Liver (tissue), 8 donors: ENCODE measurements at regions not wholly inside any gene's neighbourhood (a gene's known extent, or its start where the extent isn't known, plus 50 kb on each side); places are given as distances from the start of the nearest gene placed in this dataset.

Source experiments
- DNase-seq: peaks from one replicate; pipeline ENCODE4 v3.0.0-alpha.2; 2017; ENCODE audit warnings: low spot score
- H3K27ac ChIP-seq, 2 donors: one replicate each; pipeline ENCODE4 v1.7.0; 2013; ENCODE audit warnings: inconsistent platforms in 2 of 2, low read length in 2 of 2, control low read depth in 1 of 2, low read depth in 1 of 2, mild to moderate bottlenecking in 1 of 2
- H3K27me3 ChIP-seq, 4 donors: one replicate each; pipeline versions ENCODE4 v1.6.1 to v1.7.0; 2013; ENCODE audit warnings: low read length in 3 of 4, inconsistent platforms in 1 of 4, mild to moderate bottlenecking in 1 of 4, moderate library complexity in 1 of 4; ENCODE audit not compliant: control insufficient read depth in 4 of 4, insufficient read depth in 4 of 4
- H3K36me3 ChIP-seq, 4 donors: one replicate each; pipeline versions ENCODE4 v1.6.1 to v1.7.0; 2013; ENCODE audit warnings: low read length in 3 of 4, mild to moderate bottlenecking in 3 of 4, low read depth in 1 of 4, moderate library complexity in 1 of 4; ENCODE audit not compliant: control insufficient read depth in 4 of 4, insufficient read depth in 3 of 4
- H3K4me1 ChIP-seq, 4 donors: one replicate each; pipeline versions ENCODE4 v1.6.1 to v1.7.0; 2013; ENCODE audit warnings: low read length in 3 of 4, mild to moderate bottlenecking in 3 of 4, moderate library complexity in 1 of 4; ENCODE audit not compliant: control insufficient read depth in 4 of 4, insufficient read depth in 4 of 4
- H3K4me3 ChIP-seq, 3 donors: one replicate each; pipeline versions ENCODE4 v1.6.1 to v1.7.0; 2013; ENCODE audit warnings: low read length in 3 of 3, control low read depth in 1 of 3, low read depth in 1 of 3, mild to moderate bottlenecking in 1 of 3
- H3K9ac ChIP-seq, 2 donors: one replicate each; pipeline ENCODE4 v1.7.0; 2013; ENCODE audit warnings: low read length in 2 of 2, mild to moderate bottlenecking in 2 of 2, moderate library complexity in 2 of 2, control low read depth in 1 of 2, low read depth in 1 of 2
- H3K9me3 ChIP-seq, 4 donors: one replicate each; pipeline versions ENCODE4 v1.6.1 to v1.7.0; 2013; ENCODE audit warnings: low read length in 3 of 4; ENCODE audit not compliant: control insufficient read depth in 4 of 4
- EGR1 ChIP-seq, 2 donors: IDR thresholded peaks; 2 replicates each; pipeline ENCODE4 v1.6.1; 2016 to 2018; ENCODE audit warnings: antibody characterized with exemption in 2 of 2, low read depth in 2 of 2
- FOXA1 ChIP-seq: IDR thresholded peaks from 2 replicates; pipeline ENCODE4 v1.6.1; 2016; ENCODE audit warnings: antibody characterized with exemption
- GABPA ChIP-seq, 2 donors: IDR thresholded peaks in 1 of 2; conservative IDR thresholded peaks in 1 of 2; 2 replicates each; pipeline ENCODE4 v1.6.1; 2016; ENCODE audit warnings: antibody characterized with exemption in 2 of 2, mild to moderate bottlenecking in 1 of 2, moderate library complexity in 1 of 2
- HNF4A ChIP-seq, 2 donors: conservative IDR thresholded peaks; 2 replicates each; pipeline ENCODE4 v1.6.1; 2016; ENCODE audit warnings: antibody characterized with exemption in 2 of 2, mild to moderate bottlenecking in 2 of 2
- HNF4G ChIP-seq: IDR thresholded peaks from 2 replicates; pipeline ENCODE4 v1.6.1; 2016; ENCODE audit warnings: antibody characterized with exemption
- JUND ChIP-seq, 2 donors: IDR thresholded peaks; 2 replicates each; pipeline ENCODE4 v1.6.1; 2016; ENCODE audit warnings: antibody characterized with exemption in 2 of 2
- NR2F2 ChIP-seq: IDR thresholded peaks from 2 replicates; pipeline ENCODE4 v1.6.1; 2016; ENCODE audit warnings: antibody characterized with exemption
- RAD21 ChIP-seq, 2 donors: IDR thresholded peaks; 2 replicates each; pipeline ENCODE4 v1.6.1; 2016; ENCODE audit warnings: antibody characterized with exemption in 2 of 2, mild to moderate bottlenecking in 2 of 2
- RXRA ChIP-seq, 2 donors: IDR thresholded peaks; 2 replicates each; pipeline ENCODE4 v1.6.1; 2017 to 2018; ENCODE audit warnings: antibody characterized with exemption in 2 of 2, mild to moderate bottlenecking in 1 of 2
- SP1 ChIP-seq: IDR thresholded peaks from 2 replicates; pipeline ENCODE4 v1.6.1; 2018; ENCODE audit warnings: antibody characterized with exemption, mild to moderate bottlenecking
- TAF1 ChIP-seq: conservative IDR thresholded peaks from 2 replicates; pipeline ENCODE4 v1.6.1; 2016; ENCODE audit warnings: antibody characterized with exemption, mild to moderate bottlenecking
- YY1 ChIP-seq: IDR thresholded peaks from 2 replicates; pipeline ENCODE4 v1.6.1; 2016; ENCODE audit warnings: antibody characterized with exemption, mild to moderate bottlenecking
- WGBS: extraction: QIAGEN DNeasy Blood & Tissue Kit; methylation state at CpG from one replicate; pipeline ENCODE4 v1.1.7; 2013; 5-methylcytosine and 5-hydroxymethylcytosine counted together
- TF ChIP-seq, protein P1 (sequence below): IDR thresholded peaks from 2 replicates; pipeline ENCODE4 v1.6.1; 2016; ENCODE audit warnings: antibody characterized with exemption
- TF ChIP-seq, protein P2 (sequence below): fragments of 150-350 bp; IDR thresholded peaks from 2 replicates; pipeline ENCODE4 v1.5.1; 2017; ENCODE audit warnings: improper control_type of control experiment, low read depth, low read length; ENCODE audit not compliant: missing input control
- TF ChIP-seq, protein P3 (sequence below): IDR thresholded peaks from 2 replicates; pipeline ENCODE4 v1.6.1; 2016; ENCODE audit warnings: antibody characterized with exemption
- TF ChIP-seq, protein P4 (sequence below): IDR thresholded peaks from 2 replicates; pipeline ENCODE4 v1.6.1; 2016; ENCODE audit warnings: antibody characterized with exemption
- TF ChIP-seq, protein P5 (sequence below): IDR thresholded peaks from 2 replicates; pipeline ENCODE4 v1.6.1; 2016; ENCODE audit warnings: antibody characterized with exemption, mild to moderate bottlenecking
- donor health status: healthy.
- donor health status: healthy.
- donor health status: healthy.
- donor health status: healthy.
- donor health status: healthy.

DNA sequence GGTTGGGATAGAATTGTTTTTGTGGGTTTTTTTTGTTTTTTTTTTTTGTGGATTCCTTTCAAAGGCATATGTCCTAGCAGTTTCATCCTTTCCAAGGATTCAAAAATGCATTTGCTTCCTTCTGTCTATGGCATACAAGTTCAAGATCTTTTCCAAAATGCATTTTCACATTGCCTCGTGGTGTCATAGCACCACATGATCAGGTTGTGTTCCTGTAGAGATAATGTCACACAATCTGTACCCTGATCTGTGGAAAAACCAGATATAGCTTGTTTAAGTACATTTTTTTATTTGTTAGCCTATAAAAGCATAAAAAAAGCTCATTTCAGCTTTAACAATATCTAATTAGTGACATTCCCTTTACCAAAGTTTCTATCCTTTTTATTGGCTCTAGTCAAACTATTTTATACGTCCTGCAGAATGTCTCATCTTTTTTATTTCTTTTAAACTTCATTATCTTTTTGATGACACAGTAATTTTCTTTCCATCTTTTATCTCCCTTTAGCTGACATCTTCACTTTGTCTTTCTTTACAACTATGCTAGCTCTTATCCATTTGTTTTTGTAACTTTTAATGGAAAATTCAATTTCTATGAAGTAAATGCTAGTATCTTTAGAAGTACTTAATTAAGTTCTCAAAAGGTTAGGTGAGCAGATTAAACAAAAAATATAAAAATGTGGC is 106.0 kb upstream of the NOVA1 start (continued):
- TF ChIP-seq, protein P1, sequence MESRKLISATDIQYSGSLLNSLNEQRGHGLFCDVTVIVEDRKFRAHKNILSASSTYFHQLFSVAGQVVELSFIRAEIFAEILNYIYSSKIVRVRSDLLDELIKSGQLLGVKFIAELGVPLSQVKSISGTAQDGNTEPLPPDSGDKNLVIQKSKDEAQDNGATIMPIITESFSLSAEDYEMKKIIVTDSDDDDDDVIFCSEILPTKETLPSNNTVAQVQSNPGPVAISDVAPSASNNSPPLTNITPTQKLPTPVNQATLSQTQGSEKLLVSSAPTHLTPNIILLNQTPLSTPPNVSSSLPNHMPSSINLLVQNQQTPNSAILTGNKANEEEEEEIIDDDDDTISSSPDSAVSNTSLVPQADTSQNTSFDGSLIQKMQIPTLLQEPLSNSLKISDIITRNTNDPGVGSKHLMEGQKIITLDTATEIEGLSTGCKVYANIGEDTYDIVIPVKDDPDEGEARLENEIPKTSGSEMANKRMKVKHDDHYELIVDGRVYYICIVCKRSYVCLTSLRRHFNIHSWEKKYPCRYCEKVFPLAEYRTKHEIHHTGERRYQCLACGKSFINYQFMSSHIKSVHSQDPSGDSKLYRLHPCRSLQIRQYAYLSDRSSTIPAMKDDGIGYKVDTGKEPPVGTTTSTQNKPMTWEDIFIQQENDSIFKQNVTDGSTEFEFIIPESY: no peak
- TF ChIP-seq RXRA (IDR thresholded peaks at IDR 0.05): no peak
- TF ChIP-seq HNF4A (conservative IDR thresholded peaks at IDR 0.05): no peak

DNA sequence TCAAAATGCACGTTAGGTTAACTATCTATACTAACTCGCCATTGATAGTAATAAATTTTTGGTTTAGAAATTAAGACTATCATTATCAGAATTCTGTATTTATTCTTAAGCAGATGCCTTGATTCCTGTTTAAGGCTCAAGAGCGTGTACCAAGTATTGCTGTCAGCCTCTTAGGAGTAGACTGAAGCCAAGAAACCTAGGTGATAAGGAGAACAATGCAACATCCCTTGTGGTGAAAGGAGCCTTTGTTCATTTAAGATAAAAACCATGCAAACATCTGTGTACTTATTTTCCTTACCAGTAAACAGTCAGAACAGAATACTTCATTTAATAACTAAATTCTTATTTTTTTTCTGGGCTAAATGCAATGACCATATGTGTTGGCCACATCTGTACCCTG is 109.4 kb upstream of the NOVA1 start:
- WGBS: 65% methylated on average over 3 of the region's 3 CpGs
- DNase-seq: no peak
- Histone ChIP-seq H3K9ac (no peak overlapping the region), H3K4me1 (no peaks in the 10 kb centered on the region), H3K27me3 (no peaks in the 10 kb centered on the region), H3K9me3 (peaks cover 0 to 2% (median 0%) of the 10 kb centered on the region in 4 donors), H3K27ac (no peak overlapping the region), H3K36me3 (no peaks in the 10 kb centered on the region), H3K4me3 (no peak overlapping the region)
- TF ChIP-seq JUND (IDR thresholded peaks at IDR 0.05): no peak
- no peak for TF ChIP-seq EGR1 (IDR thresholded peaks at IDR 0.05; ENCODE audit: low read depth in 2 of 2)
- no peak for TF ChIP-seq TAF1
- TF ChIP-seq YY1: no peak

DNA sequence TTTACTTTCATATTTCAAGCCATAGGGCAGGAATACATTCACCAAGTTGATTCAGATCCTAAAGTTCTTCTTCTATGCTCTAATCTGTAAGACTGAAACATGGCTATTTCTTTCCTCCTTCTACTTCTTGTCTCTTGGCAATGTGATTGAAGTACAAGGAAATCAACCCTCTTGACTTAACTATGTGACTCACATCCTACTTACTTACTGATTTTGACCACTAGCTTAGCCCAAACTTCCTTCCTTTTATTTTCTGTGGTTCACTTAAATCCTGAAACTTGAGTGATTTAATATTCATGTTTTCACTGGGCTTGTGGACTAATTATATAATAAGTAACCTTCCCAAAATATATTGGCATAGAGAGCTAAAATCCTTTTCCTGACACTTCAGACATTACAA is 111.2 kb upstream of the NOVA1 start:
- no peaks in the 10 kb centered on the region for H3K27me3 ChIP-seq
- H3K4me1 ChIP-seq: no peaks in the 10 kb centered on the region
- no peak overlapping the region for H3K27ac ChIP-seq
- DNase-seq: no peak
- peaks cover 0 to 2% (median 0%) of the 10 kb centered on the region in 4 donors for H3K9me3 ChIP-seq
- TF ChIP-seq HNF4A (conservative IDR thresholded peaks at IDR 0.05): no peak
- TF ChIP-seq, protein P2, sequence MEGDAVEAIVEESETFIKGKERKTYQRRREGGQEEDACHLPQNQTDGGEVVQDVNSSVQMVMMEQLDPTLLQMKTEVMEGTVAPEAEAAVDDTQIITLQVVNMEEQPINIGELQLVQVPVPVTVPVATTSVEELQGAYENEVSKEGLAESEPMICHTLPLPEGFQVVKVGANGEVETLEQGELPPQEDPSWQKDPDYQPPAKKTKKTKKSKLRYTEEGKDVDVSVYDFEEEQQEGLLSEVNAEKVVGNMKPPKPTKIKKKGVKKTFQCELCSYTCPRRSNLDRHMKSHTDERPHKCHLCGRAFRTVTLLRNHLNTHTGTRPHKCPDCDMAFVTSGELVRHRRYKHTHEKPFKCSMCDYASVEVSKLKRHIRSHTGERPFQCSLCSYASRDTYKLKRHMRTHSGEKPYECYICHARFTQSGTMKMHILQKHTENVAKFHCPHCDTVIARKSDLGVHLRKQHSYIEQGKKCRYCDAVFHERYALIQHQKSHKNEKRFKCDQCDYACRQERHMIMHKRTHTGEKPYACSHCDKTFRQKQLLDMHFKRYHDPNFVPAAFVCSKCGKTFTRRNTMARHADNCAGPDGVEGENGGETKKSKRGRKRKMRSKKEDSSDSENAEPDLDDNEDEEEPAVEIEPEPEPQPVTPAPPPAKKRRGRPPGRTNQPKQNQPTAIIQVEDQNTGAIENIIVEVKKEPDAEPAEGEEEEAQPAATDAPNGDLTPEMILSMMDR: no peak
- TF ChIP-seq SP1: no peak
- TF ChIP-seq TAF1: no peak
- no peak for TF ChIP-seq GABPA (IDR thresholded peaks at IDR 0.05 in 1 of 2, conservative IDR thresholded peaks at IDR 0.05 in 1 of 2)
- no peak for TF ChIP-seq HNF4G
- TF ChIP-seq RAD21 (IDR thresholded peaks at IDR 0.05): no peak
- TF ChIP-seq, protein P3, sequence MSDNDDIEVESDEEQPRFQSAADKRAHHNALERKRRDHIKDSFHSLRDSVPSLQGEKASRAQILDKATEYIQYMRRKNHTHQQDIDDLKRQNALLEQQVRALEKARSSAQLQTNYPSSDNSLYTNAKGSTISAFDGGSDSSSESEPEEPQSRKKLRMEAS: no peak
- TF ChIP-seq, protein P4, sequence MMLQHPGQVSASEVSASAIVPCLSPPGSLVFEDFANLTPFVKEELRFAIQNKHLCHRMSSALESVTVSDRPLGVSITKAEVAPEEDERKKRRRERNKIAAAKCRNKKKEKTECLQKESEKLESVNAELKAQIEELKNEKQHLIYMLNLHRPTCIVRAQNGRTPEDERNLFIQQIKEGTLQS: no peak
- TF ChIP-seq RXRA (IDR thresholded peaks at IDR 0.05): no peak
- TF ChIP-seq YY1: no peak
- TF ChIP-seq, protein P1: no peak
- TF ChIP-seq NR2F2: no peak
- TF ChIP-seq, protein P5, sequence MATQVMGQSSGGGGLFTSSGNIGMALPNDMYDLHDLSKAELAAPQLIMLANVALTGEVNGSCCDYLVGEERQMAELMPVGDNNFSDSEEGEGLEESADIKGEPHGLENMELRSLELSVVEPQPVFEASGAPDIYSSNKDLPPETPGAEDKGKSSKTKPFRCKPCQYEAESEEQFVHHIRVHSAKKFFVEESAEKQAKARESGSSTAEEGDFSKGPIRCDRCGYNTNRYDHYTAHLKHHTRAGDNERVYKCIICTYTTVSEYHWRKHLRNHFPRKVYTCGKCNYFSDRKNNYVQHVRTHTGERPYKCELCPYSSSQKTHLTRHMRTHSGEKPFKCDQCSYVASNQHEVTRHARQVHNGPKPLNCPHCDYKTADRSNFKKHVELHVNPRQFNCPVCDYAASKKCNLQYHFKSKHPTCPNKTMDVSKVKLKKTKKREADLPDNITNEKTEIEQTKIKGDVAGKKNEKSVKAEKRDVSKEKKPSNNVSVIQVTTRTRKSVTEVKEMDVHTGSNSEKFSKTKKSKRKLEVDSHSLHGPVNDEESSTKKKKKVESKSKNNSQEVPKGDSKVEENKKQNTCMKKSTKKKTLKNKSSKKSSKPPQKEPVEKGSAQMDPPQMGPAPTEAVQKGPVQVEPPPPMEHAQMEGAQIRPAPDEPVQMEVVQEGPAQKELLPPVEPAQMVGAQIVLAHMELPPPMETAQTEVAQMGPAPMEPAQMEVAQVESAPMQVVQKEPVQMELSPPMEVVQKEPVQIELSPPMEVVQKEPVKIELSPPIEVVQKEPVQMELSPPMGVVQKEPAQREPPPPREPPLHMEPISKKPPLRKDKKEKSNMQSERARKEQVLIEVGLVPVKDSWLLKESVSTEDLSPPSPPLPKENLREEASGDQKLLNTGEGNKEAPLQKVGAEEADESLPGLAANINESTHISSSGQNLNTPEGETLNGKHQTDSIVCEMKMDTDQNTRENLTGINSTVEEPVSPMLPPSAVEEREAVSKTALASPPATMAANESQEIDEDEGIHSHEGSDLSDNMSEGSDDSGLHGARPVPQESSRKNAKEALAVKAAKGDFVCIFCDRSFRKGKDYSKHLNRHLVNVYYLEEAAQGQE: no peak
- TF ChIP-seq FOXA1: no peak
- H3K9ac ChIP-seq: no peak overlapping the region
- no peaks in the 10 kb centered on the region for H3K36me3 ChIP-seq
- H3K4me3 ChIP-seq: no peak overlapping the region
